ENCODE measurements at regions not wholly inside any gene's neighbourhood (a gene's known extent, or its start where the extent isn't known, plus 50 kb on each side); places are given as distances from the start of the nearest gene placed in this dataset.

- H3K4me3 ChIP-seq (ENCODE audit: low read depth, low read length) = no peak overlapping the region
- no peak for TF ChIP-seq CTCF (conservative IDR thresholded peaks at IDR 0.05; ENCODE audit: low read depth, low read length)
- no peak for DNase-seq (ENCODE audit: low read depth)
Measured at GRCh38 chr21:28110716-28111115, 882.0 kb downstream of the LTN1 start.

GRCh38 chr21:28110074-28110473, 882.6 kb downstream of the LTN1 start:
- DNase-seq (ENCODE audit: low read depth) = no peak
- TF ChIP-seq CTCF (conservative IDR thresholded peaks at IDR 0.05; ENCODE audit: low read depth, low read length) = no peak
- H3K4me3 ChIP-seq (ENCODE audit: low read depth, low read length) = no peak overlapping the region

GRCh38 chr21:28106370-28106890, 886.2 kb downstream of the LTN1 start:
- DNase-seq (ENCODE audit: low read depth) = no peak
- TF ChIP-seq CTCF (conservative IDR thresholded peaks at IDR 0.05; ENCODE audit: low read depth, low read length) = no peak

GRCh38 chr21:28104346-28104745, 888.3 kb downstream of the LTN1 start:
- no peak for TF ChIP-seq CTCF (conservative IDR thresholded peaks at IDR 0.05; ENCODE audit: low read depth, low read length)
- no peak overlapping the region for H3K4me3 ChIP-seq (ENCODE audit: low read depth, low read length)
- DNase-seq (ENCODE audit: low read depth) = no peak

More at GRCh38 chr21:28106370-28106890, 886.2 kb downstream of the LTN1 start:
- H3K4me3 ChIP-seq (ENCODE audit: low read depth, low read length) = no peak overlapping the region

- no peak for TF ChIP-seq CTCF (conservative IDR thresholded peaks at IDR 0.05; ENCODE audit: low read depth, low read length)
- H3K4me3 ChIP-seq (ENCODE audit: low read depth, low read length) = no peak overlapping the region
- DNase-seq (ENCODE audit: low read depth) = no peak
Measured at GRCh38 chr21:28100366-28100765, 892.3 kb downstream of the LTN1 start.

GRCh38 chr21:28099001-28099705, 893.5 kb downstream of the LTN1 start:
- H3K4me3 ChIP-seq (ENCODE audit: low read depth, low read length) = no peak overlapping the region
- TF ChIP-seq CTCF (conservative IDR thresholded peaks at IDR 0.05; ENCODE audit: low read depth, low read length) = no peak
- DNase-seq (ENCODE audit: low read depth) = peak; percentile 21

- TF ChIP-seq CTCF (conservative IDR thresholded peaks at IDR 0.05; ENCODE audit: low read depth, low read length) = no peak
- DNase-seq (ENCODE audit: low read depth) = no peak
- H3K4me3 ChIP-seq (ENCODE audit: low read depth, low read length) = no peak overlapping the region
Measured at GRCh38 chr21:28091466-28091865, 901.2 kb downstream of the LTN1 start.

Measured in choroid plexus epithelial cell (primary cell).